HG02623 (cell line): ENCODE measurements at regions not wholly inside any gene's neighbourhood (a gene's known extent, or its start where the extent isn't known, plus 50 kb on each side); places are given as distances from the start of the nearest gene placed in this dataset.

Experiments
- ATAC-seq: cut with Tn5 transposase; IDR thresholded peaks from one replicate; pipeline ENCODE4 v1.9.1; 2021; ENCODE audit warnings: moderate library complexity; ENCODE audit not compliant: unreplicated experiment

DNA sequence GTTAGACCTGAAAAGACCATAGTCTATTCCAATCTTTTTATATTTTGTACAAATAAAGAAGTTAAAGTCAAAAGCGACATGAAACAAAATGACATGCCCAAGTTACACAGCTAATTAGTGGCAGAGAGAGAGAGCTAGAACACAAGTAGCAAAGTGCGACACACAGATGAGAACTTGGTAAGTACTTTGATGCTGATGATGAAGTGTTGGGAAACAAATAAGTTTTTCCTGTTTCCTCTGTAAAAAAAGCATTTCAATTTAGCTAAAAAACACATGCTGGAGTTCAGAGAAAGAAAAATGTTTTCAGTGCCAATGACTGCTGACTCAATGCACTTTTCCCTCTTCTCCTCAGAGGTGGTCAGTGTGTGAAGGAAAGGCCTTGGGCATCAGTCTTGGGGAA, 226.9 kb downstream of the PAX3 start:
- no peak for ATAC-seq

DNA sequence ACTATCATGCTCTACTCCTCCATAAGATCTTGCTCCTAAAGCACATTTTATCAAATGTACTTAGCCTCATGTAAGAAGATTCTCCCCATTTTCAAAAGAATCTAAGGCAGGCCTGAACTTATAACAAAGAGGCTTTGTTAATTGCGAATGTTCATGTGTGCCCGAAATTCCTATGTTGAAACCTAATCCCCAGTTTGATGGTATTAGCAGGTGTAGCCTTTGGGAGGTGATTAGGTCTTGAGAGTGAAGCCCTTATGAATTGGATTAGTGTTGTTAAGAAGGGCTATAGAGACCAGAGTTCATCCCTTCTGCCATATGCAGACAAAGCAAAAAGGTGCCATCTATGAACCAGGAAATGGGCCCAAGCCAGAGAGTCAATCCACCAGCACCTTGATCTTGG, 234.5 kb downstream of the PAX3 start:
- ATAC-seq: no peak

DNA sequence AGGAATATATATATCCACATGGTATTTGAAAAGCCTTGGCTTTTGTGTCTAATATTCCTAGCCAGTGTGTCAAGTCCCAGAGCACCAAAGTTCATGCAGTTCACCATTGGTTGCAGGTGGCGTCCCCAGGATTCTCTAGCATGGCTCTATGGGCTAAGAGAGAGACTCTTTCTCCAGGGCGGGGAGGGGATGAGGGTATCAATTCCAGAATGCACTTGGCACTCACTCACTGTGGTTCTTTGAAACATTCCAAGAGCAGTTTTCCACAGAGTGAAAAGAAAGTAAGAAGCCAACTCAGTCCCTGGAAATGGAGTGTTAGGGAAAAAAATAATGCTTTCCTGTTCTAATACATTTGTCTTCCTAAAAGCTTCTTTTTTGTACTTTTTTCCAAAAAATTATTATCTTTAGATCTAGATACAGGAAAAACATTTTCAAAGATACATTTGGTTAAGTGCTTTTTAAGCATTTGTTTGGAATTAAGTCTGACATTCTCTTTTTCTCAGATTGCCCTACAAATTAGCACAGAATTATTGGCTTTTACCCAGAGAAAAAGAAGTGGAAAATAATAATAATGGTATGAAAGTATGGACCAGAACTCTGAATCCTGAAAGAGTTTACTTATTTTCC, 239.9 kb downstream of the PAX3 start:
- no peak for ATAC-seq

DNA sequence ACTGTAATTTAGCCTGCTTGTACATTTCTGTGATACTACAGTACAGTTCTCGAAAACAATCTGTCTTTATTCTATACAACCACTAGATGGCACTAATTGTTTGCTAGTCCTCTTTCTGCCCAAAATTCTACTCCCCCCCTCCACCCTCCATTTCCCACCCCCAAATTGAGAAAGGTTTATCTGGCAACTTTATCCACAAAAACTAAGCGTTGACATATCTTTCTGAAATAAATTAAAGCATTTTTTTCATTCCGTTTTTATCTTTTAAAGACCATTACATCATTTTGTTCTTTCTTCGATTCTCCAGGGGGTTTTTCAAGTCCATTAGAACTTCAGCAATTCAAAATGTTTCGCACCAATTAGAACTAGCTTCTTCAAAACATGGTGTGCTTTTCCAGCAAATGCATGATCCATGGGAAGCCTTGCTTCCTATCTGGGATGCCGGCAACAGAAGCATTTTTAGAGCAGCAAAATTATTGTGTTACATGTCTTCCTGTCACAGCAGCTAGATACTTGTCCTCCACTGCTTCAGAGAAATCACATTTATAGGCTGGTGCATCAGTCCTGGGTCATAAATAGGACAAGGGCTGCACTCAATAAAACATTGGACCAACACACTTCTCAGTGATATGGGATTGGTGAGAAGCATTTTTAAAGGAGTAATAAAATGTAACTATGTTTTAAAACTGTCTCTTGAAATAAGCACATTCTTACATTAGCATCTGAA, 241.3 kb downstream of the PAX3 start:
- ATAC-seq: no peak

DNA sequence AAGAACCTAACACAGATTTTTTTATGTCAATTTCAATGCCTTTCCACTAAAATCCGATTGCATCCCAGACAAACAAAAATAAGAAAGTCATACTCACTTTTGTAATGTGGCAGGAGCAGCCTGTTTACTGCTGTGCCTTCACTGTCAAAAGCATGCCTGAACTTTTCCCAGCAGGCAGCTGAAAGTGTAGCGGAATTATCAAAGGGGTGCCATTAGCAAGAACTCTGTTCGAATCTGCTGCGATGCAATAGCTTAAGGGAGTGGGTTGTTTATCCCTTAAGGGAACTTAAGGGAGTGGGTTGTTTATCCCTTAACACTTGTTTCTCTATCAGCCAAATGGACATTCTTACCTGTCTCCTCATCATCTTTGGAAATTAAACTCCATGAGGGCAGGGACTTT, 243.5 kb downstream of the PAX3 start:
- ATAC-seq: no peak

DNA sequence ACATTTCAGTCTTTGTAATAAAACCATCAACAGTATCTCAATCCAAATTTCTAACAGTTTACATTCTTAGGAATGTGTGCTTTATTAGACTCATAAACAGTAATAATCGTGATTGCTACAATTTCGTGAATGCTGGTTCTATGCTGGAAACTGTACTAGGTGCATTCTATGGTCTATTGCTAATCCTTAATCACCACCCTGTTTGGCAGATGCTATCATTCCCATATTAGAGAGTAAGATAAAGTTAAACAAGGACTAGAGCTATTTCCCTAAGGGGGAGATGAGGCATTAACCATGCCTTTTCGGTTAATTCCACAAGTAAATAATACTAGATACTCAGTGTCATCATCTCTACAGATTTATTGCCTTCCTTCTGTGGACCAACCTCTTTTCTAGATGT, 244.0 kb downstream of the PAX3 start:
- no peak for ATAC-seq

DNA sequence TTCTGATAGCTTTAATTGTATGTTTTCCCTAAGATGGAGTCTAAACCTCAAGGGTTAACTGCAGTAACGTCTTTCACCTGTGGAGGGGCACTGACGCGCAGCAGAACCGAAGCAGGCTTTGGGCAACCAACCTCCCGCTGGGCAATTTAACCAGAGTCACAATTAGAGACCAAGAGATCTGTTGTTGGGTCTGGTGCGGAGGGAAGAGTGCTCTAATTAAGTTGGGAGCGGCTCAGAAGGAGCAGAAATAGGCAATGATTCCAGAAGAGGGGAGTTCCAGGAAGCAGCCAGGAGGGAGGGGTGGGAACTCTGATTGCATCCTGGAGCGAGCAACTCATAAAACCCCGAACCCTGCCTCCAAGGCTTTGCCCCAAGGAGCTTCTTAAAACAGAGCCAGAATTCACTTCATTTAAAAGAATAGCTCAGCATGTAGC, 245.8 kb downstream of the PAX3 start:
- no peak for ATAC-seq

DNA sequence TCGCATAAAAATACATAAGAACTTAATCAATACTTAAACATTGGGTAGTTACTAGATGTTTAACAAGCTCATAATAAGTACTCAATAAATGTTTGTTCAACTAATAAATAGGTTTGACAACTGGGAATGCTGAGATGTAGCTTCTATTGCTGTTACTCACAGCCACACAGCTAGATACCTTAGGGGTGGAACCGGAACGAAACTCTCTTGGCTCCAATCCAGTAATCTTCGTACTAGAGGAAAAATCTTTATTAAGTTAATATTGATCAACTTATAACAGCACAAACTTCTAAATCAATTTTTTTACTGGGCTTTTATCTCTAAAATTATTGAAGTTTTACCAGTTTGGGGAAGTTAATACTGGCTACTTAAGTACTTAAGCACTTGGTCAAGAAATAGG, 247.8 kb downstream of the PAX3 start:
- no peak for ATAC-seq

DNA sequence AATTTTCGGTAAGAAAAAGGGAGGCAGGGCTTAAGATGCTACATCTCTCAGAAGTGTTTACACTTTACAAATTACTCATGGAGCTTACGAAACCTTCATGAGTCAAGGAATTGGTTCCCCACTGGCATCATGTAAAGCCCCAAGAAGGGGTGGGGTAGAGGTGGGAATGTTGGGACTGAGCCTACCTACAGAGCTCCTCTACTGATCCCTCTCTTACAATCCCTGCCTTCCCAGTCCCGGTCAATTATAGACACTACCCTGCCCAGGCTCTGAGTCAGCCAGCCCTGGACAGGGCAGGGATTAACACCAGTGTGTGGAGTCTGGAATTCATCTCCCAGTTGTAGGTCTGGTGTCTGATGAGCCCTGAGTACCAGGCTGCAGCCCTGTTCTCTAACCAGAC, 248.9 kb downstream of the PAX3 start:
- ATAC-seq: no peak

DNA sequence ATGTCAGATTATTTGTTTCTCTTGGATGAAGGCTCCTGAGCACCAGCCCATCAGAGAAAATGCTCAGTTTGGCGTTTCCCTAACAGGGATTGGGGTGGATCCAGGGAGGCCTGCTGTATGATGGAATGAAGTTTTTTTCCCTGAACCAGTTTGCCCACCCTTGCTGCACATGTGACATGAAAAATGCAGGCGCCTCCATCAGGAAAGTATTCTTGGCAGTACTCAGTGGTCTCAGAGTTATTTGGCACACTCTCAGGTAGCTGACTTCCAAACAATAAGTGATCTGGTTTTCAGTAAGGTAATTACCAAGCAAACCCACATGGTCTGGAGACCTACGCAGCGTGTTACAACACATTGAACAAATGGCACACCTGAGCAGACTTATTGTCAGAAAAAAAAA, 254.9 kb downstream of the PAX3 start:
- no peak for ATAC-seq

DNA sequence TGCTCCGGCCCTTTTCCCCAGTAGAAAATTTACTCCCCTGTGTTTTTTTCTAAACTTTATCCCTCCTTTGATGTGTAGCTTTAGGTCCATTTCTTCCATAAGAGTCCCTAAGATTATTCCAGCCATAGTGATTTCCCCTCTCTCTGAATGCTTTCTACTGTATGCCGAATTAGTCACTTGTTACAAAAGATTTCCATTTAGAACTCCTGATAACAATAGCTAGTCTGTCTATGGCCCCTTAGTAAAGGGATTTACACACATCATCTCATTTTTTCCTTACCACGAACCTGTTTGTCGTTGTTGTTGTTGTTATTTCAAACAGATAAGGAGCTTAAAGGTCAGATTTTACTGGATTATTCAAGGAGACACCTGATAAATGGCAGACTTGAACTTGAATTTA, 256.1 kb downstream of the PAX3 start:
- ATAC-seq: no peak

DNA sequence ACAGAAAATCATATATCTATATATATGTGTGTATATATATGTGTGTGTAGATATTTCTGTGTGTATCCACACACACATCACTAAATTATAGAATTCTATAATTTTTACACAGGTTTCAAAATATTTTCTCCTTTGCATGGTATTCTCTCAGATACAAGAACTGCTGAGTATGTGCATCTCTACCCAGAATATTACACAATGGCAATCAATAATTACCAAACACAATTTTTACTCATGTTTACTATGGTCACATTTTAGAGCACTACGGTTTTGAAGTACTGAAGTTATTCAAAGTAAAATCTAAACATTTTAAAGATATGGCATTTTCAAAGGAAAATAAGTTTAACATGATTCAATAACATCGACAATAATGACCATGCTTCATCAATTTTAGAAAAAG, 258.5 kb downstream of the PAX3 start:
- no peak for ATAC-seq

DNA sequence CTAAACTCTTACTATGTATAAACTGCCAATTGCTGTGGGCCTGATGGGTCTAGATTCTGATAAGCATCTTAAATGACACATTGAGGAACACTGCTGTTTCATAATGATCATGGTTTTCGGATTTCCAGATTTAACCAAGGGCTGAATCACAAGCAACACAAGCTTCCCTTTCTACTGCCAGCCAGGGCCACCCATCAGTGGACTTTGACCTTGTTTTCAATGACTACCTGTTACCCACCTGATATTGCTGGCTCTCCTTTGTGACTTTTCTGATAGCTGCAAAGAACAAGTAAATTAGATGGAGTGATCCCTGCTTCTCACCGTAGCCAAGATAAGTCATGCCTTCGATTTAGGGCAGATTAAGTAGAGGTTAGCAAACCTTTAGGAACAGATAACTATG, 259.0 kb downstream of the PAX3 start:
- no peak for ATAC-seq

DNA sequence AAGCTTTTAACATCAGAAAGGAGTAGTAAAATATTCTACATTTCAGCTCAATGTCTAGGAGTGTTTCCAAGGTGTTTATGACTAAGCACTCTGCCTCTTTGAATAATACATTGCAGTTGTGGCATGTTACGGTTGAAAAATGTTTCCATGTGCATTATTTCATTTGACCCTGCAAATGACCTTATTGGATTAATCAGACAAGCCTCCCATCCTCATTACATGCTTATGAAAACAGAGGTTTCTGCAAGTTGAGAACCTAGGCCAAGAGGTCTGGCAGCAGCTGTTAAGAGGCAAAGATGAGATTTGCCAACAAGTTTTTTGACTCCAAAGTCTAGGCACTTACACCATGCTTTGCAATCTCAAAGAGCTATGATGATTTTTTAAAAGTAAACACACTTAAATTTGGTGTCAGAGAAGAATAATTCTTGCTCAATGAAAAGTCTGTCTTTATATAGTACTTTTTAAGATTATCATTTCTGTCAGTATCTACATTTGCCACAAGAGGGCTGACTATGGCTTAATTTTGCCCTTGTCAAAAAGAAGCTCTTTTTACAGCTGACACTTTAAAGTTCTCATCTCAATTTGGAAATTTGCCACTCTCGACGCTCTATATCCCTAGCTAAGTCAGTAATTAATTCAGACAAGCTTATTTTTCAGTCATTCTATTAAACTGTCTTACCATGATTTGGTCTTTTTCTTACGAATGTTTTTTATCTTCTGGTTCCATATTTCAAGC, 260.6 kb downstream of the PAX3 start:
- ATAC-seq: no peak

DNA sequence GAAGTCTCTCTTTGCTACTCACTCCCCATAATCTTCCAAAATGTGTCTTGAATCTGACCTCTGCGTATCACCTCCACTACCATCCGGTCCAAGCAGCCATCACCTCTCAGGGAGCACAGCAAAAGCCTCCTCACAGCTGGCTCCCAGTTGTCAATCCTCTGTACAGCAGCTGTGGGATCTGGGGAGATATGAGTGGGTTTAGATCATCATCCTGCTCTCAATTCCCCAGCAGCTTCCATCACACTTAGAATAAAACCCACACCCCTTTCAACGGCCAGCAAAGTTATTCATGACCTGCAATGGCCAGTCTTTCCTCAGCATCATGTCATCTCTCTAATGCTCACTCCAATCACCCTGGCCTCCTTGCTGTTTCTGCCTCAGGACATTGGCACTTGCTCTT, 261.6 kb downstream of the PAX3 start:
- ATAC-seq: no peak

DNA sequence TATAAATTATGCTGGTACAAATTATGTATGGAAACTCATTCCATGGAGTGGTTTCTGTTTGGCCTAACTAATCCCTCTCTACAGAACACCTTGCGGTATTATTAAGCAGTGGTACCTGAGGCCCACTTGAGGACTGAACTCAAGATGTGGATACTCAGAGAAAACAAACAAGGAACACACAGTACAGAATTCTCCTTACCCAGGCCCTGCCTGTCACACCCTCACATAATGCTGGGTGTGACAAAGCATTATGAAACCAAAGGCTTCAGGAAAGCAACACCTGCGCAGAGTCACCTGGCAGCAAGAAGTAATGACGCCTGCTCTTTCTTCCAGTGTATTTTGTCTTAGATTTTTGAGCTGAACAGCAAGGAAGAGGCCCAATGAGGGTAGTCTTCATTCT, 264.7 kb downstream of the PAX3 start:
- ATAC-seq: no peak

DNA sequence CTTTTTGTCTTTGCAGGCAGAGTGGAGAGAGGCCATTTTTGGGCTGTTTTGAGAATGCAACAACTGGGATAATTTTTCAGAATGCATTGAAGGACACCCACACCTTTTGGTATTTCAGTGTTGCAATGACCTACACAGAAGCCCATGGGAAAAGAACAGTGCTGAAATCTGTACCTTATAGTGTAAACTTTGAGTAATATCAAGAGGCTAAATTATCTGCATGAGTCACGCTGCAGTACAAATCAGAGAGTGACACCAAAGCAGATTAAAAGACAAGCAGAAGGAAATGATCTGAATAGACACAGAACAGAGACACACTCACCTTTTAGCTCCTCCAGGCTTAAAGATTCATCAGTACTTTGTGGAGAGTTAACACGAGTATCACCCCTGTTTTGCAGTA, 265.3 kb downstream of the PAX3 start:
- ATAC-seq: no peak

DNA sequence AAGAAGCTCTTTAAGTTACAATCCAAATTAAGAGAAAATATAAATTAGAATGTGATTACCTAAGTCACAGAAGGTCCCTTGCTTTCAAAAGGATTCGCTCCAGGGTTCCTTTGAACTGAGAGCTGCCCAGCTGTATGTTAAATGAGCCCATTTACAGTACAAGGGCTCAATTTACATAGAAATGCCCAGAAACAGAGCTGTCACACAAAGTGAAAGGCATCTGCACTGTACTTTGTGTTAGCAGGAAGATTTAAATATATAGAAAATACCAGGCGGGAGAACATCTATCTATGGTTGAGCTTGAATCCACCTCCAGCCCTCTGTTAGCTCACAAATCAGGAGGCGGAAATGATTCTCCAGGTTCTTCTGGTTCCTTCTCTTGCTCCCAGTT, 272.9 kb downstream of the PAX3 start:
- ATAC-seq: no peak

DNA sequence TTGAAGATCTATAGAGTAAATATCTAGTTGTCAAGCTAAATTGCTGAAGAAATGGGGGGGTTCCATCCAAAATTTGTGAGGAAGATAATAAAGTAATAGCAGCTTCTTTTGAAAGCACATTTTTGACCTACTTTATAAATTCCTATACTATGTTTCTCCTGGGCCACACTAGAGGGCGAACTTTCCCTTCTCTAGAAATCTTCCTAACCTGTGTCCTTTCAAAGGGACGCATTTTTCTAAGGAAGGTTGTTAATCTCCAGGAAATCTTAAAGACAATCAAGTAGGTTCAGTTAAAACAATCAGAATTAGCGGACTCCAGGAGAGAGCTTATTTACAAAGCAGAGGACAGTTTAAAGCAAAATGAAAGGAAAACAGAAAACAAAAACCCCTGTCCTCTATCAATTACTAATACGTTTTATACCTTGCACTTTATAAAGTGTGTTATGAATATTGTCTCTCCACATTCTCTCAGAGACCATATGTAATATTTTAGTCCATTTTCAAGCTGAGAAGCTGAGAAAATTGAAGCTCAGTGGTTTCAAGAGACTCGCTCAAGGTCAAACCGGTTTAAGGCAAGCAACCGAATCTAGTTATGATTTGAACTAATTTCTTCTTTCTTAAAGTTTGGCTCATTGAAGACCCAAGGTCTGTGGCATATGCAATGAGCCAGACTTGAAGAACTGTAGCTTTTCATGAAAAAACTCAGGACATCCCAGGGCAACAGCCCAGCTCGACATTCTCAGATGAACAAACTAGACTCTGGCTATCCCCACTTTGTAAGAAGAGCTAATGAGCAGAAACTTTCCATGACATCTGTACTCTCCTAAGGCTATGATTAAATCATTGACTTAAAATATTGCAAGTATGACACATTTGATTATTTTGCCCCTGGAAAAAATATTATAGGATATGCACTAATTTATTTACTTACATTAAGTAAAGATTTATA, 273.6 kb downstream of the PAX3 start:
- ATAC-seq: peak; percentile 43

DNA sequence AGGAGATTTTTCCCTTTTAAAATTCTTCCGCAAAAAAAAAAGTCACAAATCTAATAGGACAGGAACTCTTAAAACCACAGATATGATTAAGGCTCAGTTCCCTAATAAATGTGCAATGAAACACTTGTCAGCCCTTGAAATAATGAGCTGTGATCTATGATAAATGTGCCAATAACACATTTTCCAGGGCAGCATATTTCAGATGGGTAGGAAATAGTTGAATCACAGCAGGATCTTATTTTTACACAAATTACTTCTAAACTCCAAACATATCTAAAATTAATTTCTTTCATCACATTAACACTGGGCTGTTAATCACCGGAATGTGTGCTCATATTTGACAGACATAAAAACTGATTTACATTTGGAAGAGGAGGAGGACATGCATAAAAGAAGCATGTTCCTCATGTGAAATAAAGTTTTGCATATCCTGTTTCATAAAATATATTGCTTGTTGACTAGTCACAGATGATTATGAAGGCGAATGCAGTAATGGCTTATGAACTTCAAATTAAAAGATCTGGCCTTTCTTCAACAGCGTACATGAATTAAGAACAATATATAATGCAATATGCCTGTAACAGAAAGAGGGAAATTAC, 281.4 kb downstream of the PAX3 start:
- no peak for ATAC-seq

DNA sequence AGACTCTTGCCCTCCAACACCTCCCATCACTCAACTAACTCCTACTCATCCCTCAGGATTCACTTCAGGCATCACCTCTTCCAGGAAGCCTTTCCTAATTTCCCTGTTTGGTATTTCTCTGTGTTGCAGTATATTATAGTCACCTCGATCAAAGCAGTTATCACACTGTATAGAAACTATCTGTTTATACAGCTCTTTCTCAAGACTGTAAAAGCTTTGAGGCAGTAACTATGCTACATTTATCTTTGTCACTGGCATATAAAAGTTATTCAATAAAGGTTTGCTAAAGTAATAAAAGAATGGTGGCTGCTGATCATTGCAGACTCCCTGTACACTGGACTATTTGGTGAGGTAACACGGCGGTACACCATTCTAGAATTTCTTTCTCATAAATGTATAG, 284.9 kb downstream of the PAX3 start:
- no peak for ATAC-seq
